Gastrocnemius medialis (tissue), 4 donors: ENCODE measurements at regions not wholly inside any gene's neighbourhood (a gene's known extent, or its start where the extent isn't known, plus 50 kb on each side); places are given as distances from the start of the nearest gene placed in this dataset.

Experiments used
- ATAC-seq, 2 donors: fragments of 150-250 bp; one replicate each; pipeline ENCODE4 v1.9.1; 2016
- DNase-seq, 2 donors: peaks; one replicate each; pipeline ENCODE4 v3.0.0-alpha.2; 2019
- H3K27ac ChIP-seq, 4 donors: fragments of 200-600 bp; sonication (generic); 1 replicate in 1 of 4; 2 replicates in 3 of 4; pipeline ENCODE4 v1.5.1; 2016 to 2018; ENCODE audit warnings: mild to moderate bottlenecking in 2 of 4, moderate library complexity in 1 of 4
- H3K27me3 ChIP-seq, 3 donors: fragments of 200-600 bp; sonication (generic) in 2 of 3; 1 replicate in 1 of 3; 2 replicates in 2 of 3; pipeline versions ENCODE4 v1.5.1 to v1.6.0; 2016 to 2019; ENCODE audit warnings: mild to moderate bottlenecking in 1 of 3, moderate library complexity in 1 of 3
- H3K36me3 ChIP-seq, 2 donors: fragments of 200-600 bp; sonication (generic) in 1 of 2; one replicate each; pipeline ENCODE4 v1.5.1; 2017 to 2018
- H3K4me1 ChIP-seq, 2 donors: fragments of 200-600 bp; sonication (generic) in 1 of 2; one replicate each; pipeline ENCODE4 v1.5.1; 2016 to 2017; ENCODE audit warnings: mild to moderate bottlenecking in 2 of 2
- H3K4me3 ChIP-seq, 4 donors: fragments of 200-600 bp; sonication (generic) in 3 of 4; 1 replicate in 1 of 4; 2 replicates in 3 of 4; pipeline ENCODE4 v1.5.1; 2016 to 2019; ENCODE audit warnings: mild to moderate bottlenecking in 2 of 4
- H3K9me3 ChIP-seq, 3 donors: fragments of 200-600 bp; sonication (generic) in 2 of 3; 1 replicate in 1 of 3; 2 replicates in 2 of 3; pipeline ENCODE4 v1.5.1; 2016 to 2019
- POLR2A ChIP-seq, 2 donors: fragments of 450-650 bp; IDR thresholded peaks; one replicate each; pipeline ENCODE4 v1.6.1; 2017; ENCODE audit warnings: antibody characterized with exemption in 2 of 2, mild to moderate bottlenecking in 2 of 2, moderate library complexity in 2 of 2
- in situ Hi-C, 4 donors: fragments of 200-750 bp; cut with MboI; loops; one replicate each; pipeline versions ENCODE4 v1.15.0 to v1.8.0; 2017; ENCODE audit warnings: low sequenced_read_pairs in 4 of 4
- intact Hi-C: fragments of 100-400 bp; cut with DNase I; formaldehyde crosslinking; loops from one replicate; pipeline ENCODE4 v1.15.1; 2023; ENCODE audit warnings: low total_unique reads
- TF ChIP-seq, protein P1 (sequence below), 5 experiments: fragments of 450-650 bp in 3 of 5; fragments of 200-600 bp in 2 of 5; sonication (generic) in 2 of 5; IDR thresholded peaks in 4 of 5; conservative IDR thresholded peaks in 1 of 5; 1 replicate in 4 of 5; 2 replicates in 1 of 5; pipeline ENCODE4 v1.5.1; 2016 to 2019; ENCODE audit warnings: antibody characterized with exemption in 5 of 5, mild to moderate bottlenecking in 3 of 5, moderate library complexity in 3 of 5

GRCh38 chr13:73989244-73989843 is 144.9 kb downstream of the KLF12 start:
- Histone ChIP-seq H3K27me3 (no peaks in the 10 kb centered on the region), H3K4me1 (peaks cover 7 to 11% of the 10 kb centered on the region in 2 donors), H3K4me3 (no peak overlapping the region), H3K27ac (no peak overlapping the region), H3K9me3 (no peaks in the 10 kb centered on the region), H3K36me3 (no peaks in the 10 kb centered on the region)
- DNase-seq (no peak), ATAC-seq (no peak)
- intact Hi-C loops, result no loop called here
- TF ChIP-seq POLR2A (IDR thresholded peaks at IDR 0.05), result no peak
- TF ChIP-seq, protein P1, sequence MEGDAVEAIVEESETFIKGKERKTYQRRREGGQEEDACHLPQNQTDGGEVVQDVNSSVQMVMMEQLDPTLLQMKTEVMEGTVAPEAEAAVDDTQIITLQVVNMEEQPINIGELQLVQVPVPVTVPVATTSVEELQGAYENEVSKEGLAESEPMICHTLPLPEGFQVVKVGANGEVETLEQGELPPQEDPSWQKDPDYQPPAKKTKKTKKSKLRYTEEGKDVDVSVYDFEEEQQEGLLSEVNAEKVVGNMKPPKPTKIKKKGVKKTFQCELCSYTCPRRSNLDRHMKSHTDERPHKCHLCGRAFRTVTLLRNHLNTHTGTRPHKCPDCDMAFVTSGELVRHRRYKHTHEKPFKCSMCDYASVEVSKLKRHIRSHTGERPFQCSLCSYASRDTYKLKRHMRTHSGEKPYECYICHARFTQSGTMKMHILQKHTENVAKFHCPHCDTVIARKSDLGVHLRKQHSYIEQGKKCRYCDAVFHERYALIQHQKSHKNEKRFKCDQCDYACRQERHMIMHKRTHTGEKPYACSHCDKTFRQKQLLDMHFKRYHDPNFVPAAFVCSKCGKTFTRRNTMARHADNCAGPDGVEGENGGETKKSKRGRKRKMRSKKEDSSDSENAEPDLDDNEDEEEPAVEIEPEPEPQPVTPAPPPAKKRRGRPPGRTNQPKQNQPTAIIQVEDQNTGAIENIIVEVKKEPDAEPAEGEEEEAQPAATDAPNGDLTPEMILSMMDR (IDR thresholded peaks at IDR 0.05 in 4 of 5, conservative IDR thresholded peaks at IDR 0.05 in 1 of 5), result no peak
- in situ Hi-C loops, result no loop called here

DNA sequence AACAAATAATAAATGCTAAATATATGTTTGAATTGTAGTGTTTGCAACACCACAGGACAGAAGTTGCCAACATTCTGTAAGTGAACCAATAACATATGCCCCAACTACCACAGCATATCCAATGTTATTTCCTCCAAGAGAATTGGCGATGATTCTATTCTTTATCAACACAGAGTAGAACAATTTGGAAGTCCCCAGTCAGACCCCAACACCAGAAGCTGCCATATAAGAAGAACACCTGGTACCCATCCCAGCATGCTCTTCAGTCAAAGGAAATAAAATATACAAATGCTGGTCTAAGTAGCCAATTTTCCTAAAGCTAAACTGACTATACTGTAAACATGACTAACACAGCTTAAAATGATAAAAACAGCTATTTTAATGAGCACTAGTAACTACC is 145.7 kb downstream of the KLF12 start:
- H3K4me3 ChIP-seq, result no peak overlapping the region
- in situ Hi-C loops (no loop called here), intact Hi-C loops (no loop called here)
- no peaks in the 10 kb centered on the region for H3K27me3 ChIP-seq
- H3K9me3 ChIP-seq, result no peaks in the 10 kb centered on the region
- DNase-seq, result no peak
- H3K27ac ChIP-seq, result no peak overlapping the region
- H3K4me1 ChIP-seq, result peaks cover 7 to 11% of the 10 kb centered on the region in 2 donors
- H3K36me3 ChIP-seq, result no peaks in the 10 kb centered on the region
- TF ChIP-seq, protein P1 (IDR thresholded peaks at IDR 0.05 in 4 of 5, conservative IDR thresholded peaks at IDR 0.05 in 1 of 5), result no peak
- TF ChIP-seq POLR2A (IDR thresholded peaks at IDR 0.05), result no peak
- ATAC-seq, result no peak

GRCh38 chr13:73987618-73988017 is 146.6 kb downstream of the KLF12 start:
- intact Hi-C loops (no loop called here), in situ Hi-C loops (no loop called here)
- no peak overlapping the region for H3K4me3 ChIP-seq
- DNase-seq (no peak), ATAC-seq (no peak)
- peaks cover 11 to 13% of the 10 kb centered on the region in 2 donors for H3K4me1 ChIP-seq
- no peak for TF ChIP-seq POLR2A (IDR thresholded peaks at IDR 0.05)
- TF ChIP-seq, protein P1 (IDR thresholded peaks at IDR 0.05 in 4 of 5, conservative IDR thresholded peaks at IDR 0.05 in 1 of 5), result no peak
- no peak overlapping the region for H3K27ac ChIP-seq
- no peaks in the 10 kb centered on the region for H3K9me3 ChIP-seq
- H3K36me3 ChIP-seq, result no peaks in the 10 kb centered on the region
- H3K27me3 ChIP-seq, result no peaks in the 10 kb centered on the region

- intact Hi-C loops (no loop called here), in situ Hi-C loops (no loop called here)
- TF ChIP-seq POLR2A (IDR thresholded peaks at IDR 0.05), result no peak
- TF ChIP-seq, protein P1 (IDR thresholded peaks at IDR 0.05 in 4 of 5, conservative IDR thresholded peaks at IDR 0.05 in 1 of 5), result no peak
- Histone ChIP-seq H3K27me3 (no peaks in the 10 kb centered on the region), H3K4me1 (peaks cover 11 to 23% of the 10 kb centered on the region in 2 donors), H3K9me3 (no peaks in the 10 kb centered on the region), H3K4me3 (no peak overlapping the region), H3K36me3 (no peaks in the 10 kb centered on the region), H3K27ac (no peak overlapping the region)
- ATAC-seq, result no peak
- DNase-seq, result no peak
Observed at GRCh38 chr13:73985783-73986182, 148.4 kb downstream of the KLF12 start.
